Stimulated activated CD4-positive, alpha-beta T cell treated with anti-CD3 and anti-CD28 coated beads, Interleukin-12 subunit alpha, Interleukin-12 subunit beta, amount 100 ng/mL, for 48 hours (primary cell): ENCODE measurements at regions not wholly inside any gene's neighbourhood (a gene's known extent, or its start where the extent isn't known, plus 50 kb on each side); places are given as distances from the start of the nearest gene placed in this dataset.
"Not testable (repeated sequence)": the region's sequence is repeated elsewhere in the genome, so short reads cannot be mapped to it uniquely, and the experiment has no call there.

Experiments
- DNase-seq, 3 donors: peaks; one replicate each; pipeline ENCODE4 v3.0.0-alpha.2; 2020; ENCODE audit warnings: low read depth in 2 of 3, low spot score in 1 of 3

- no peak for DNase-seq
Observed at GRCh38 chr5:96528826-96529474, 95.9 kb upstream of the PCSK1 start.

DNA sequence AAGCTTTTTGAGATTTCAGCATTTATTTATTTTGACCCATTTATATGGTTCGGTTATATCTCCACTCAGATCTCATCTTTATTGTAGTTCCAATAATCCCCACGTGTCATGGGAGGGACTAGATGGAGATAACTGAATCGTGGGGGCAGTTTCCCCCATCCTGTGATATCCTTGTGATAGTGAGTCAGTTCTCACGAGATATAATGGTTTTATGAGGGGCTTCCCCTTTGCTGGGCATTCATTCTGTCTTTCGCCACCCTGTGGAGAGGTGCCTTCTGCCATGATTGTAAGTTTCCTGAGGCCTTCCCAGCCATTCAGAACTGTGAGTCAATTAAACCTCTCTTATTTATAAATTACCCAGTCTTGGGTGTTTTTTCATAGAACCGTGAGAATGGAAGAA is 96.5 kb upstream of the PCSK1 start:
- DNase-seq: no peak

DNA sequence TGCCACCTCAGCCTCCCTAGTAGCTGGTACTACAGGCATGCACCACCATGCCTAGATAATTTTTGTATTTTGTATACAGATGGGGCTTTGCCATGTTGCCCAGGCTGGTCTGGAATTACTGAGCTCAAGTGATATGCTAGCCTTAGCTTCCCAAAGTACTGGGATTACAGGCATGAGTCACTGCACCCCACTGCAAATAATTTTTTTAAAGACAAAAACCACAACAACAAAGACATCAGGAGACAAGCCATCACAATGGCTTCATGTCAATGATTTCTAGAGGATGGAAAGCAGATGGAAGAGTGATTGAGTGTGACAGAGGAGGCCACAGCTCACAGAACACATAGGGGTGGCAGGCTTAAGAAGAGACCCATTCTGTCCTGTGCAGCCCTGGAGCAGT is 97.9 kb upstream of the PCSK1 start:
- no peak for DNase-seq

GRCh38 chr5:96533371-96533770 is 100.3 kb upstream of the PCSK1 start:
- no peak for DNase-seq

DNA sequence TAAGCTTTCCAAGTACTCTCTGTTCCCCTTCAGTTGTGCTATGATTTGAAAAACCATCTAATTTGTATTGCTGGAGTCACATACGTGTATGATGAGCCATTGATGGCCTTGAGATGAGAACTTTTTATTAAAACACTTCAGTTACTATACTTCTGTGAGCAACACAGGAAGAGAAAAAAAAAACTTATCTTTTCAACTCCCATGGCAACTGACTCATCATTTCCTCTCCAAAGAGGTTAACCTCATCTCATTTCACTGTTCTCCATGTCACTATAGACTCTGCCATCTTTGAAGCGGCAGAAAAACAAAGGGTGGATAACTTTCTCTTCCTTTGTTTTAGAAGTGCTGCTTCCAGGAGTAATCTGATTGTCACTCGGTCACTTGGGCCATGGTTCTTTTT is 104.3 kb upstream of the PCSK1 start:
- peak in 1 of 3 donors; percentile 24 for DNase-seq

GRCh38 chr5:96538808-96539250 is 105.8 kb upstream of the PCSK1 start:
- DNase-seq: no peak

- DNase-seq: no peak
Observed at GRCh38 chr5:96546120-96546519, 113.1 kb upstream of the PCSK1 start.

- DNase-seq: no peak
Observed at GRCh38 chr5:96547486-96547885, 114.4 kb upstream of the PCSK1 start.

- no peak for DNase-seq
Observed at GRCh38 chr5:96548905-96549304, 113.3 kb upstream of the CAST start.

- DNase-seq: not testable (repeated sequence)
Observed at GRCh38 chr5:96560857-96561256, 101.3 kb upstream of the CAST start.

- DNase-seq: no peak
Observed at GRCh38 chr5:96562614-96563013, 99.6 kb upstream of the CAST start.

DNA sequence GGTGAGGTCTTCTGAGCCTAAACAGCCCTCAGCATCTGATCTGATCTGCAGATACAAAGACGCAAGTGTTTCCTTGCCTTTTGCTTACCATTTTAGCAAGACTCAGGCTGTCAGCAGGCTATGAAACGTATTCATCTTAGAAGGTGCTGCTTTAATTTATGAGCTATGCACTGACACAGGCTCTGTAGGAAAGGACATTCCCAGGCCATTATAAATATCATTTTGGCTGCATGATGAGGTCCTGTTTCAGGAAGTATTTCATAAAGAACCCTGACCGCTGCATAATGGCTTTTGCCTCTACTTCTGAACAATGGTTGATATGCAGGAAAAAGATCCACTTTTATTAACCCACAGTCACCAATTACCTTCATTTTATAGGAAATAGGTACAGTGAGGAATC is 98.4 kb upstream of the CAST start:
- no peak for DNase-seq

DNA sequence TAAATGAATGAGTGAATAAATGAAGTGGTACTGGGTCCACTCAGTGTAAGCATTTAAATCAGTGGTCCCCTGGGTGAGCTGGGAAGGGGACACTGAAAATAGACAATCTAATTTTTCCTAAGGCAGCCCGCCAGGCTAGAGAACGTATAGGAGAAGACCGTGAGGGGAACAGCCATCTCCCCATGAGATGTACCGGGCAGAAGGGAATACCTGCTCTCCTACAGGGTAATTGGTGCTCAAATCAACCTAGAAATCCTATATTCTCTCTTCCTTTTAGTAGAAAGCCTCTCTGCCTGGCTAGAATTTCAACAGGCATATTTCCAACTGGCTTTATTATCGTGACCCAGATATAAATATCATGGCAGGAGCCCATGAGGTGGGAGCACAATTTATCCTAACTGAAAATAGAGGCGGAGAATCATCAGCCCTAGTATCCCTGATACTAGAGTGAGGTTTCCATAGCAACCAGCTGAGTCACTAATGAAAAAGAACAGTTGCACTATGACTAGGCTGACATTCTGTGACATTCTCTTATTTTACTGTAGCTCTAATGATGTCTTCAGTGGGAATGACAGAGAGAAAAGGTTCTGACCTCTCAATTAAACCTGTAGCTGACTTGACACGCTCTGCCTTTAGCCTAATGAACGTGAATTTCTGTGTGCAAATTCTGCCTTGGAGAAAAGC is 96.5 kb upstream of the CAST start:
- peak in 1 of 3 donors; percentile 7 for DNase-seq

DNA sequence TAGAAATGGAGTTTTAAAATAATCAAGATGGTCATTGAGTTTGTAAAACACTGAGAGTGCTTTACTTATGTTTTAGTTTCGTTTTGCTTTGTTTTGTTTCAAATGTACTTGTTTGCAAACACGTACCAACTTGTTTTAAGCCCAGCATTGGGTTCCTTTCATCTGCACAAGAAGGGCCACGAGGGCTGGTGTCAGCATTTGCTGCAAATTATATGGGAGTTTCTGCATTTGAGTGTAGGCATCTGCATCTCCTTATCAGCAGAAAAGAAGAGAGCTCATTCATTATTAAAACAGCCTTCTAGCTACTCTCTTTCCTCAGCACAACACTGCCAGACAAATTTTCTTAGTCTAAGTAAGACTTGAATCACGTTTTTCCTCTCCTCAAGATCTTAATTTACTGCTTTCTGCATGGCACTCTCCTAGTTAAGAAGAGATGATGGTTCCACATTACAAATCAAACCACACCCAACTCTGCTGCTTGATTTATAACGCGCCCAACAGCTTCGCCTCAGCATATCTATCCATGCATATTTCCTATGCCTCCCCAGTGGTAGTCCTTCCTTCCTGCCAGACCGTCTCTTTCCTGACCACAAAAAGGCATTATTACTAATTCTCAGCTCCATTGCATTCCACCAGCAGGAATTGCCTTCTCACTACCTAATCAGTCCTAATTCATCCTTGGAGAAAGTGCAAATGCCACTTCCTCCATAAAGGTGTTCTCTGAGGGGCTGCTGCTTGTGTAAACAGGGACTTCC is 95.2 kb upstream of the CAST start:
- no peak for DNase-seq

DNA sequence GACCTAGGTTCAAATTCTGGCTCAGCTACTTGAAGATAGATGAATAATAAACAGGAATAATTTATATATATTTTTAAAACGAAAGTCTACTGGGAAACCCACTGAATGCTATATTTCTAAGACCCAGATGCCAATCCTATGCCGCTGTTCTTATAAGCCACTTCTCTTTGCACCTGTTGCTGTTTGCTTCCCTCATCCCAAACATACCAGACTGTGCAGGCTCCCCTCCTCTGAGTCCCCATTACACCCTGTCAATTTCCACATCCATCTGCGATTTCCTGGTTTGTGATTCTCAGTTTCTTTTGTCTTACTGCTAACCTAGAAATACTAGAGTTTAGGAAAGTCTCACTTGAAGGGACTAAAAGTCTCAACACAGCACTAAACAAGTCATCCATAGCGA is 92.8 kb upstream of the CAST start:
- no peak for DNase-seq

DNA sequence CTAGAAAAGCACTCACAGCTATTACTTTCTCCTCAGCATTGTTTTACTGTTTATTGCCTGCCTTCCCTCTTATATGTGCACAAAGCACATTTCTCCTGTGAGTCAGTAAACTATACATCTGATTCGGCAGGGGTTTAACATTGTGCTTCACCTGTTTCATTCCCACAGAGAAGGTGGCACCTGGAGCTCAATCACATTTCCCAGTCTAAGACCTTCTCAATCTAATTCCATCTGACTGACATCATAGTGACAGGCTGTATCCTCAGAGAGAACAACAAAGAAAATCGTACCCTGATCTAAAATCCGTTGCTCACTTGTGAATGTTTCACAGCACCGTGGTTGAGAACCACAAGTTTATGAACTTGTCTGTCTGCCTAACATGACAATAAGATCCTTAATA is 92.4 kb upstream of the CAST start:
- DNase-seq: no peak

DNA sequence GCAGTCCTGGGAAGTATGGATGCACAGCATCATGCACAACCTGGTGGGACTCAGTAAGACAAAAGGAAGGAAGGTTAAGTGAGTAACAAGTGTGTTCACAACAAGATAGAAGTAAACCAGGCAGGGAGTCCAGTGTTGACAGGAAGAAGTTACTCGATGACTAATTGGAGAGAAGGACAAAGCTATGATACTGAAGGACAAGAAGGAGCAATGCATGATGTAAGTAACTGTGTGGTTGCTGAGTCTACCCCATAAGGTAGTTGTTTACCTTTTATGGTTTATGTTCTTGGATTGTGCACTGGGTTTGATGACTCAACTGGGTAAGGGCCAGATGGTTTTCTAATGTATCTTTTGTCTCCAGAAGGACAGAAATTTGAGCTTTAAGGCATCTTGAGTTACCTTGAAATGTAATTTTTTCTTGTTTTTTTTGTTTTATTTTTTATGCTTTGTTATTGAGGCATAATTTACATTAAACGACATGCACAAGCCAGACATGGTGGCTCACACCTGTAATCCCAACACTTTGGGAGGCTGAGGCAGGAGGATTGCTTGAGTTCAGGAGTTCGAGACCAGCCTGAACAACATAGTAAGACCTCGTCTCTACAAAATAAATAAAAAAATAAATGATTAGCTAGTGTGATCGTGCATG is 89.2 kb upstream of the CAST start:
- DNase-seq: no peak

DNA sequence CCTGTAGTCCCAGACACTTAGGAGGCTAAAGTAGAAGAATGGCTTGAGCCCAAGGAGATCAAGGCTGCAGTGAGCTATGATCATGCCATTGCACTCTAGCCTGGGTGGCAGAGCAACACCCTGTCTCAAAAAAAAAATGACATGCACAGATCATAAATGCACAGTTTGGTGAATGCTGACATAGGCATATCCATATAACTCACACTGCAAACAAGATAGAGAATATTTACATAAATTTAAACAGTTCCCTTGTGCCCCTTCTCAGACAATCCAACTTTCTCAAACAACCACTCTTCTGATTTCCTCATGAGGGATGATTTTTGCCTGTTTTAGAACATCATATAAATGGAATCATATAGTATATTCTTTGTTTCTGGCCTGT is 88.7 kb upstream of the CAST start:
- DNase-seq: no peak

DNA sequence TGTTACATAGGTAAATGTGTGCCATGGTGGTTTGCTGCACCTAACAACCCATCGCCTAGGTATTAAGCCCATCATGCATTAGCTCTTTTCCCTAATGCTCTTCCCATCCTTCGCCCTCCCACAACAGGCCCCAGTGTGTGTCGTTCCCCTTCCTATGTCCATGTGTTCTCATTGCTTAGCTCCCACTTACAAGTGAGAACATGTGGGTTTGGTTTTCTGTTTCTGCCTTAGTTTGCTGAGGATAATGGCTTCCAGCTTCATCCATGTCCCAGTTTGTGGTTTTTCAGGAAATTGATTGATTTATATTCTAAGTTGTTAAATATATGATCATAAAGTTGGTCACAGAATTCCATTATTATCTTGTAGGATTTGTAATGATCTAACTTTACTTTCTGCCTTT is 85.3 kb upstream of the CAST start:
- DNase-seq: no peak

DNA sequence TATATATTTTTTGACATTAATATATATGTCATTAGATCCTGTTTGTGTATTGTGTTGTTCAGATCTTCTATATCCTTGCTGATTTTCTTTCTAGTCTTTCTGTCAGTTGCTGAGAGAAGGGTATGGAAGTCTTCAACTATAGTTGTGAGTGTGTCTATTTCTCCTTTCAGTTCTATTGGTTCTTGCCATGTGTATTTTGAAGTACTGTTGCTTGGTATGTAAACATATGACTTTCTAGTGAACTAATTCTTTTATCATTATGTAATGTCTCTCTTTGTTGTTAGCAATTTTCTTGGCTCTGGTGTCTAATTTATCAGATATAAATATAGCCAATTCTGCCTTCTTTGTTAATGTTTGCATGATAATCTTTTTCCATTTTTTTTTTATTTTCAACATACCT is 84.3 kb upstream of the CAST start:
- DNase-seq: no peak

DNA sequence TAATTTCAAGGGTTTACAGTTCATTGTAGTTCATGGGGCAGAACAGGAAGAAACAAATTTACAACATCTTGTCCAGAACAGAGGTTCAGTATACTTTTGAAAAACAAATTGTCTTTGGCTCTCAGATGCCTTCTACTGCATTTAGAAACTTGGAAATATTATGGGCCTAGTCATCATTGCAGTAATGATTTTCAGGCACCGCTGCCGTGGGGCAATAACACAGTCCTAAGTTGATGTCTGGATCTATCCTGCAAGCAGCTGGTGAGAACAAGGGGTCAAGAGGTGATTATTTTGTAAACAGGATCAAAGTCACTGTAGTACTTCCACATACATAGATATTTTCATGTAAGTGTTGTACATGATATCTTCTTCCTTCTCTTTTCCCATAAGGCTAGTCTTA is 82.5 kb upstream of the CAST start:
- no peak for DNase-seq

- DNase-seq: no peak
Observed at GRCh38 chr5:96582343-96582742, 79.8 kb upstream of the CAST start.
